Keratinocyte (primary cell): ENCODE measurements at regions not wholly inside any gene's neighbourhood (a gene's known extent, or its start where the extent isn't known, plus 50 kb on each side); places are given as distances from the start of the nearest gene placed in this dataset.

Source experiments
- EZH2 ChIP-seq: IDR thresholded peaks from one replicate; pipeline ENCODE4 v1.6.1; 2012; ENCODE audit warnings: inconsistent platforms, mild to moderate bottlenecking, low read length, moderate library complexity
- TF ChIP-seq, protein P1 (sequence below), 3 experiments: IDR thresholded peaks in 1 of 3; conservative IDR thresholded peaks in 1 of 3; optimal IDR thresholded peaks in 1 of 3; 2 replicates in 2 of 3; 3 replicates in 1 of 3; pipeline versions ENCODE3 to v1.5.1; 2011; ENCODE audit warnings: low read length in 3 of 3, mild to moderate bottlenecking in 3 of 3, moderate library complexity in 2 of 3, control low read depth in 1 of 3, inconsistent platforms in 1 of 3; ENCODE audit not compliant: insufficient read depth in 2 of 3; ENCODE audit errors: extremely low read depth in 1 of 3

DNA sequence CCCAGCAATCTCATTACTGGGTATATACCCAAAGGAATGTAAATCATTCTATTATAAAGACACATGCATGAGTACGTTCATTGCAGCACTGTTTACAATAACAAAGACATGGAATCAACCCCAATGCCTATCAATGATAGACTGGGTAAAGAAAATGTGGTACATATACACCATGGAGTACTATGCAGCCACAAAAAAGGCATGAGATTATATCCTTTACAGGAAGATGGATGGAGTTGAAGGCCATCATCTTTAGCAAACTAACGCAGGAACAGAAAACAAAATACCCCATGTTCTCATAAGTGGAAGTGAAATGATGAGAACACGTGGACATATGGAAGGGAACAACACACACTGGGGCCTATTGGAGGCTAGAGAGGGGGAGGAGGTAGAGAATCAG lies 115.7 kb downstream of the NUS1 start:
- TF ChIP-seq, protein P1, sequence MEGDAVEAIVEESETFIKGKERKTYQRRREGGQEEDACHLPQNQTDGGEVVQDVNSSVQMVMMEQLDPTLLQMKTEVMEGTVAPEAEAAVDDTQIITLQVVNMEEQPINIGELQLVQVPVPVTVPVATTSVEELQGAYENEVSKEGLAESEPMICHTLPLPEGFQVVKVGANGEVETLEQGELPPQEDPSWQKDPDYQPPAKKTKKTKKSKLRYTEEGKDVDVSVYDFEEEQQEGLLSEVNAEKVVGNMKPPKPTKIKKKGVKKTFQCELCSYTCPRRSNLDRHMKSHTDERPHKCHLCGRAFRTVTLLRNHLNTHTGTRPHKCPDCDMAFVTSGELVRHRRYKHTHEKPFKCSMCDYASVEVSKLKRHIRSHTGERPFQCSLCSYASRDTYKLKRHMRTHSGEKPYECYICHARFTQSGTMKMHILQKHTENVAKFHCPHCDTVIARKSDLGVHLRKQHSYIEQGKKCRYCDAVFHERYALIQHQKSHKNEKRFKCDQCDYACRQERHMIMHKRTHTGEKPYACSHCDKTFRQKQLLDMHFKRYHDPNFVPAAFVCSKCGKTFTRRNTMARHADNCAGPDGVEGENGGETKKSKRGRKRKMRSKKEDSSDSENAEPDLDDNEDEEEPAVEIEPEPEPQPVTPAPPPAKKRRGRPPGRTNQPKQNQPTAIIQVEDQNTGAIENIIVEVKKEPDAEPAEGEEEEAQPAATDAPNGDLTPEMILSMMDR (optimal IDR thresholded peaks at IDR 0.05 in 1 of 3, IDR thresholded peaks at IDR 0.05 in 1 of 3, conservative IDR thresholded peaks at IDR 0.05 in 1 of 3; ENCODE audit: extremely low read depth in 1 of 3, insufficient read depth in 2 of 3, low read length in 3 of 3) = no peak
- TF ChIP-seq EZH2 = no peak
